Epidermal melanocyte (primary cell): ENCODE measurements at regions not wholly inside any gene's neighbourhood (a gene's known extent, or its start where the extent isn't known, plus 50 kb on each side); places are given as distances from the start of the nearest gene placed in this dataset.
"Not testable (repeated sequence)": the region's sequence is repeated elsewhere in the genome, so short reads cannot be mapped to it uniquely, and the experiment has no call there.

Experiments used
- DNase-seq: peaks from one replicate; pipeline ENCODE4 v3.0.0; 2011; ENCODE audit warnings: low spot score; ENCODE audit not compliant: insufficient read length

DNA sequence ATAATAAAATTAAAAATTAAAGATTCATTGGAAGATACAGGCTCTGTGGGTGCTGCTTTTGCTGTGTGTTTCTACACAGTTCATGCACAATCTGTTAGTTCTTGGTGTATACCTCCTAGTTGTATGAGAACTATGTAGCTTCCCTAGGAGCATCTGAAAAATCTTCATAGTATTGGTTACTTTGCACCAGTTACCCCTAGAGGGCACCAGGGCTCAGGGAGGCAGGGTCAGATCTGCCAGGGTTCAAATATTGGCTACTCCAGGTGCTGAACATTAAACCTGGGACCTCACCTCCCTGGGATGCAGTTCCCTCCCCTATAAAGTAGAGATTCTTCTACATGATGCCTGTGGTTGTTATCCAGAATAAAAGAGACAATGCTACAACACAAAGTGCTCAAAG, 583.0 kb upstream of the CDH11 start:
- DNase-seq = no peak

DNA sequence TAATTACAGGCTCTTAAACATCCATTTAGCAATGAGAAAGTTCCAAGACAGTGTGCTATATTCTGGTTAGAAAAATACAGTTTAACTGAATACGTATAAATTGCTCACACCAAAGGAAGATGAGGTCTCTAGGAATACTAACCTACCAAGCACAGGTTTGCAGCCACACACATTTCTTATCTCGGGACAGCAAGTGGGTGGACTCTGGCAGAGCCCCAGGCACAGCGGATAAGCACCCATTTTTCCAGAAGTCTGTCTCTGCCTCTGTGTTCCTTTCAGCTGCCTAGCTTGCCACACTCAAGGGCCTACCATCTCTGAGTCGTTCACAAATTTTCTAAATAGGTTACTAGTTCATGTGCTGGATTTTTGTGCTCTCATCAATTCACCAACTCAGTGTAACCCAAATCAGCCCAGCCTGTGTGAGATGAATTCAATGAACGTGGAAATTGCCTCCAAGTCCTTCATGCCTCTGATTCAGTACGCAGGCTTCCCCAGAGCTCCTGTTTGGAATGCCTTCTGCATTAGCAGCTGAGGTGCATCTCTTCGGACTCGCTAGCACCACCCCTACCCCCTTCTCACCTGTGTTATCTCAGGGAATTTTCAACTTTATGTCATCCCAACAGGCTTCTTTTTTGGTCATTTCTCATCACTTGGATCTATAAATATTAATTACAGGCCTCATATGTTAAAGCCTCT, 581.0 kb upstream of the CDH11 start:
- no peak for DNase-seq

DNA sequence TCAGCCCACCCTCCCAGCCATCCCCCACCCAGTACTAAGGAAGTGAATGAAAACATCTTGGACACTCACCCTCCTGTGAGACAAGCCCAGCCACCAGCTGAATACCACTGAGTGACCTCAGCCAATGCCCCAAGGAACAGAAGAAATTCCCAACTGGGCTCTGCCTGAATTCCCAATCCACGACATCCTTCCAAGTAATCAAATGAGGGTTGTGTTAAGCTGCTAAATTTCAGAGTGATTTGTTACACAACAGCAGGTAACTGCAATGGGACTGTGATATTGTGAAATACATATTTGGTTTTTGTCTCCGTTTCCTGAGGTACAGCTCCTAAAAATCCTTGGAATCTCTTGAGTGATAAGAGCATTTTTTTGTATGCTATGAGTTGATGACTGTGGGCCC, 578.7 kb upstream of the CDH11 start:
- no peak for DNase-seq

DNA sequence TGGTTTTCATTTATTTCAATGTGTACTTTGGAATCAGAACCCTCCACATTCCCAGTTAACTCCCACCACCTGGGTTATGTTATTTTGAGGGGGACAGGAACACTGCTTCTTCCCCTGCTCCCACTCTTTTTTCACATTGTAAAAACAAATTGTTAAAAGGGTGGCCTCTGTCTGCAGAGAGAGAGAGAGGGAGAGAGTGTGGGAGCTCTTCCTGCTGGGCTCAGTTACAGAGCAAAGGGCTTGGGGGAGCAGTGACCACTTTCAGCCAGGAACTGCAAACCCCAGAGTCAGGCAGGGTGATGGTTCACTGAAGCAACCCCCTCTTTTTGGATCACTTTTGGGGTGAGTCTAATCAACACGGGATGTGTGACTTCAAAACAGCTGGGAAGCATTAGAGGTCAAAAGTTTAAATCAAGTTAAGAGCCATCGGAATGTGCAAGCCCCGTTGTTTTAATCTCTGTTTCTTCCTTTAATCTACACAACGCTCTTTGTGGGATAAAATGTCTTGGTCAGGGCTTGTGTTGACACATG, 577.0 kb upstream of the CDH11 start:
- DNase-seq = no peak

DNA sequence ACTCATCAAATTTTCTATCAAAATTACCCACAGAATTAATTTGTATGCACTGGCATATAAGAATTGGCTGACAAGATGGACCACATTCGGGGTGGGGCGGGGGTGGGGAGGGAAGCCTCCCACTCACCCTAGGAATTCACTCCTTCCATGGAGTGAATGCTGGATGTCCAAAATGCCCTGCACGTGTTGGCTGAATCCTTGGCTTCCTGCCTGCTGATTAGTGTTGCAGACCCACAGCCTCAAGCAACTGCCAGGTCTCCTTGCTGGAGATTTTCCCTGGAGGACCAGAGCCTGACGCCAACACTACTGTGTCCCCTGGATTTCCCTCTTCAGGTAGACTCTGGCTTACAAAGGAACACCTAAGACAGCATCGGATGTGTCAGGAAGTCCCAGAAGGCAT, 575.7 kb upstream of the CDH11 start:
- no peak for DNase-seq

DNA sequence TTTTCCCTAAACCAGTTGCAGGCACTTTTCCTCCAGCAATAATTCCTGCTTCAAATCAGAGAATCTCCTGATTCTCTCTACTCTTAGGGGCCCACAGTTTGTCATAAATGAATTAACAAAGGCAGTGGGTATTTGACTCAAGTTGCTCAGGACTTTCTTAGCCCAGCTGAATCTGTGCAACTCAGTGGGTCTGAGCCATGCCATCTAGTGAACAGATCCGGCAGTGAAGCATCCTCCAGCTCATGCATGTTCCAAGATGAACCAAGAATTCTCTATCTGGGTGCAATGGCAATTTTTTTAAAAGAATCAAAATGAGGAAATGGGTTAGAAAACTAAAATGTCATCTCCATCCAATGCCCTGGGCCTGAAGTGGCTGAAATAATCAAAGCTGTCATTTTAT, 575.2 kb upstream of the CDH11 start:
- DNase-seq = no peak

DNA sequence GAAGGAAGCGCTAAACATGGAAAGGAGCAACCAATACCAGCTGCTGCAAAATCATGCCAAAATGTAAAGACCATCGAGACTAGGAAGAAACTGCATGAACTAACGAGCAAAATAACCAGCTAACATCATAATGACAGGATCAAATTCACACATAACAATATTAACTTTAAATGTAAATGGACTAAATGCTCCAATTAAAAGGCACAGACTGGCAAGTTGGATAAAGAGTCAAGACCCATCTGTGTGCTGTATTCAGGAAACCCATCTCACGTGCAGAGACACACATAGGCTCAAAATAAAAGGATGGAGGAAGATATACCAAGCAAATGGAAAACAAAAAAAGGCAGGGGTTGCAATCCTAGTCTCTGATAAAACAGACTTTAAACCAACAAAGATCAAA, 570.0 kb upstream of the CDH11 start:
- DNase-seq = not testable (repeated sequence)

DNA sequence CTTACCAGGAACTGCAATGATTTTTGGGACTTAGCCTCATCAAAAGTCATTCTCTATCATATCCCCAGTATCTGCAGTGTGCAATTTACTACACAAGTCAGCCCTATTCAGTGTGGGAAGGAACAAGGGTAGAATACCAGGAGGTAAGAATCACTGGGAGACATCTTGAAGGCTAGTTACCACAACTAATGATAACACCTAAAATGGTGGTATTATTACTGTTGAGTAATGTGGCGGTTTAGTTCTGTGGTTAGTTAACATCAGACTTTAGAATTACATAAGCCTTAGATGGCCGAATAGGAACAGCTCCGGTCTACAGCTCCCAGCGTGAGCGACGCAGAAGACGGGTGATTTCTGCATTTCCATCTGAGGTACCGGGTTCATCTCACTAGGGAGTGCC, 567.9 kb upstream of the CDH11 start:
- no peak for DNase-seq

DNA sequence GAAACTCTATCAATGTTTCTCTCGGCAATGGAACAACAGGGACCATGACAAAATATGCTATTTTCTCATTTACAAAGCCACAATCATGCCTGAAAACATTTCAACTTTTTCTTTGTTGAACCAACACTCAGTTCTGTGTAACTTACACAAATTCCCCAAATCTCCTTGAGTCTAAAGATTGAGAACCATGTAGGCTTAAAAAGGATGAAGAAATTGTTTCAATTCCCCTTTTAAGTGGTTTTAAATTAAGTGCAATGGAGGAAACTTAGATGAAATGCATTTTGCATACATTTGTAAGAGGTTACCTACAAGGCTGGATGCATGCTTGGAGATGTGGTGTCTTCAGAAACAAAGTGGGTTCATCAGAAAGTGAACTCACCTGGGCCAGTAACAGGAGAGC, 566.4 kb upstream of the CDH11 start:
- DNase-seq = no peak

DNA sequence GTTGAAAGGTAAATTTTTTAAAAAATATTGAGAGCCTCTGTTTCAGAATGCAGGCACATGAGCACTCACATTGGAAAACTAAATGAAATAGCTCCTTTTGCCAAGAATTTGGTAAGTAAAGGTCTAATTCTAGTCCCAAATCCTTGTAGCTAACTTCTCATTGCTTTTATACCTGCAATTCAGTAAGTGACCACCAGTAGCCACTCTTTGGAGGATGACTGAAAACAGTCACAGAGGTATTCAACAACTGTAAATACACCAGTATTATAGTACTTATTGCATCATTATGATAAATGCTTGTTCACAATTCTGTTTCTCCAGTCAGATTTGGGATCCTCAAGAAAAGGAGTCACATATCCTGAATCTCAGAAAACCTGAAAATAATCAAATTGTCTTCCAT, 562.4 kb upstream of the CDH11 start:
- no peak for DNase-seq

DNA sequence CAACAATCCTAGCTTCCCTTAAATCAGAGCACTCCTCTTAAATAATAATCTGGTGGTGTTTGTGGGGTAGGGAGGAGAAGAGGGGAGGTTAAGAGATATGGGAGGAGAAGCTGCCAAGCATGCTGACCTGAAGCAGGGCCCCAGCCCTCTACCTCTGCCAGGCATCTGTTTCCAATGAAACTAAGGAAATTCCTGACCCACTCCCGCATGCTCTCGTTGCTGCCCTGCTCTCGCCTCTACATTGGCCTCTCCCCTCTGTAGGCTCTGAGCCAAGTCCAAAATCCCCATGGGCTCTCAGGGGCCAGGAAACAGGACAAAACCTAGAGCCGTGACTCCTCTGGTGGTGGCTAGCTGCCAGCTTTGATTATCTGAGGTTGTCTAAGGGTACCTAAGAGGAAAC, 559.5 kb upstream of the CDH11 start:
- no peak for DNase-seq

DNA sequence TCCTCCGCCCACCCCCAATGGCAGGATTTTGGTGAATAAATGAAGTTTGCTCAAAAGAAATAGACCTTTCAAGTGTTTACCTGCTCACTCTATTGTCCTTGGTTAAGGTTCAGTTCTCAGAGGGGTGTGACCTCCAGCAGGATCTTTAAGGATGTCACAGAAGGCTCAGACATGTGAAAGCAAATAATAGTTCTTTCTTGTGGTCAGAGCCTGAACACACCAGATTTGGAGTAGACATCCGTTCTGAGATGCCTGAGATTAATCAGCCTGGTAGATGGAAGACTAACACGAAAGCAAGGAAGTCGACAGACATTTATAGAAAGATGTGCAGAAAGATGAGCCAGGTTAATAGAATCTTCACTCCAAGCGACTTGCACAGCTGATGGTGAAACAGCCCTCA, 557.9 kb upstream of the CDH11 start:
- no peak for DNase-seq

DNA sequence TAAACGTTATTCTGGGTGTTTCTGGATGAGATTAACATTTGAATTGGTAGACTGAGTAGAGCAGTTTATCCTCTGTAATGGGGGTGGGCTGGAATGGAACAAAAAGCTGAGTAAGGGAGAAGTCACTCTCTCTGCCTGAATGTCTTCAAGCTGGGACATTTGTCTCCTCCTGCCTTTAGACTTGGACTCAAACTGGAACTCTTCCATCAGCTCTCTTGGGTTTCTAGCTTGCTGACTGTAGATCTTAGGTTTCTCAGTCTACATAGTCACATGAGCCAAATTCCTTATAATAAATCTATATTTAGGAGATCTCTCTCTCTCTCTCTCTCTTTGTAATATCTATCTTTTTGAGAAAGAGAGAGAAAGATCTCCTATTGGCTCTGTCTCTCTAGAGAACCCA, 553.3 kb upstream of the CDH11 start:
- DNase-seq = no peak

DNA sequence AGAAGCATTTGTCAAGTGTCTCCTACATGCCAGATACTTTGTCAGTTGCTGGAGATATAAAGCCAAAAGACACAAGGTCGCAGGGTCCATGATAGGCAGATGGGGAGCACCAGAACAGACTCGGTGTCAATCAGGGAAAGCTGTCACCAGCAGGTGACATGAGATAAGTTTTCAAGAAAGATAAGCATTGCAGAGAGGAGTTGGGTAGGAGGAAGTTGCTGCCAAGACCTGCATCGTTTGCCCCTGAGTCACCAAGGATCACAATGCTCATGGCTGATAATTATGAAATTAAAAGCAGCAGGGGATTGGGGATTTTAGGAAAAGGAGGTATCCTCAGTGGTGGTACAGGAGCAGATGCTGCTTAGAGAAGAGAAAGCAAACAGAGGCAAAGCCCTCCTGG, 551.1 kb upstream of the CDH11 start:
- DNase-seq = no peak

DNA sequence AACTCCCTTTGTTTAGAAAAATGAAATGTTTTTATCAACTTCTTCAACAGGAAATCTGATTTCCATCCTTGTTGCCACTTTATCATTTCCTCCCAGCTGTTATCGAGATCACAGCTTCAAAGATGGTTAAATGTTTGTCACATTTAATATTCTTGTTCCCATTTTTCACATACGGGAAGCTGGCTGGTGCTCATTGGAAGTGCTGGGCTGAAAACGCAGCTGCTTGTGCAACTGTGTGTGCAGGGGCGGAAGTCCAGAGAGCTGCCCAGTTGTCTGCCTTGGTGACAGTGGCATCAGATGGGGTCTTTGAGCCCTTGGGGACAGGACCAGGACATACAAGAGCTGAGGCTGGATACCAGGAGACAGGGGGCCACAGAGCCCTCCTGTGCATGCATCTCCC, 549.2 kb upstream of the CDH11 start:
- no peak for DNase-seq

DNA sequence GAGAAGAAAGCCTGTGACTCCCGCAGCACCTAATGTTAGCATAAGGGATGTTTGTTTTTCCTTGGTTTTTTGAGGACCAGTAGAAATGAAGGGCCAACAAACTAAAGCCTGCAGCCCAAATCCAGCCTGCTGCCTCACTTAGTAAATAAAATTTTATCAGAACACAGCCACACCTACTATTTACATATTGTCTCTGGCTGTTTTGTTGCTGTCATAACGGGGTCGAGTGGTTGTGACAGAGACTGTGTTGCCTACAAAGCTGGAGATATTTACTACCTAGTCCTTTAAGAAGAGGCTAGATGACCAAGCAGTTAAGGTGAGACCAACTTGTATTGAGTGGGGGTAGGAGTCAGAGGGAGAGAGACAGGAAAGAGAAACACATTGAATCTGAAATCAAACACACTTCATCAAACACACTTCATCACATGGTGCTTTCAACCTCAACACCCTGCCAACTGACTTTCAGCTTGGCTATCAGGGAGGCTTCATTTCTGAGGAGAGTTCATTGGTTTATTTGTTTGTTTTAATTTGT, 546.3 kb upstream of the CDH11 start:
- no peak for DNase-seq

DNA sequence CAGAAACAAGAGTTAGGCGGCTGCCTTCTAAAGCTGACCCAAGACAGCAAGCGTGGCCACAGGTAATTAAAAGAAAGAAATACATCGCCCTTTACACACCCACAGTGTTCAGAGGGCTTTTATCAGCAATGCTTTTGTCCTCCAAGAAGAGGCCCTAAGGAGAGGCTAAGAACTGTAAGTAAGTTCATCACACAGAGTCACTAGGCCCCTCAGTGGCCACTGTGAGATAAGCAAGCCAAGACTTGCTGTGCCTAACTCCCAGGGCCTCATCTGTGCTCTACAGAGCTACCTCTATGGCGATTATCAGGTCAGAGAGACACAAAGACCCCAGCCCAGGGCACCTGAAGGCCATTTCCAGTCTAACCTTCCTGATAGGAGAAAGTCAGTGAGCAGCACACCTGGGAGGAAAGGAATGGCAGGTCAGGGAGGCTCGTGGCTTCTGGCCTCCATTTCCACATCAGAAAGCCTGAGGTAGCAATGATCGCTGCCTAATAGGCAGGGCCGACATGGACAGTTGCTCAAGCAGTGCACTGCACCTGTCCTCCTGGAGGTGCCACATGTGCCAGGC, 545.2 kb upstream of the CDH11 start:
- DNase-seq = no peak

DNA sequence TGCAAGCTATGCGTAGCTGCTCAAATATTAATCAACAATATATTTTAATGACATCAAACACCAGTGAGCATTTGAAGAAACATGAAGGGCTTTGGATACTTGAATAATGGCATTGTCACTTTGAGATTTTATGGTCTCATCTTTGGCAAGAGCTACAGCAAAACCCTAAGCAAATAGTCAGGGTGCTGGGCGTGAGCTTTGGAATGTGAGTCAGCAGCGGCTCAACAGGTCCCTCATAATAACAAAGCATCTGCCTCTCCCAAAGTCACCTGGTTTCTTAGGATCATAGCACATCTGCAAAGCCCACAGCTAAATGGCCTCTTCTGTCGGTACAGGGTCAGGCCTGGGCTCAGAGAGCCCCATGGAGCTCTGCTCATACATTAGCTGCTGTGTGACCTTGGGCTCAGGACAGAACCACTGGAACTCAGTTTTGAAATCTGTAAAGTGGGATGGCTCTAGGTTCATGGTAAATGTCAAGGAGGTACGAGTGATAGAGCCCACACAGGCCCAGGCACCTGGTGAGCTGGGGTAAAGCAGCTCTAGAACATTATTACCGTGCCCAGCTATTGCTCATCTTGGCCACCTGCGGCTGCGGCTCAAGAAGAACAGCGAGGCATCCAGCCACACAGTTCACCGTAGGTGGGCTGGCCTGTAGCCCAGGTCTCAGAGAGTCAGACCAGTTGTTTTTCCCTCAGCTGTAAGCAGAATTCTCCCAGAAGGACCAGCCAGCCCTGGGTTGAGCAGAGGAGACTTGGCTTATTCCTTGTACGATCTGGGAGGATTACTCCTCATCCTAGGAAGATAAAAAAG, 544.5 kb upstream of the CDH11 start:
- no peak for DNase-seq

DNA sequence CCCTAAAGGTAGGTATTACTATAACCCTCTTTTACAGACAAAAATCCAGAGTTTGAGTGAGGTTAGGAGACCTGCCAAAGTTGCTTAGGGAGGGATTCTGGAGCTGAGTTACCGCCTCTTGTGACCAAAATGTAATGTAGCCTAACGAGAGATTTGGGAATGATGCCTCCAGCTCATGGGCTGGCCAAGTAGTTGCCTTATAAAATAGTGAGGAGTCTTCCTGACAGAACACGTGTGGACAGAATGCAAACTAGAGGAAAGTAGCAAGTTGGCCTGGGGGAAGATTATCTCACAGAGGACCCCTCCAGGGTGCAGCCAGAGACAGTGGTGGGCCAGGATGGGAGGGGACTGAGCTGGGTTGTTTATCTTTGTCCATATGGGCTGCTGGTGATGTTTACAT, 543.7 kb upstream of the CDH11 start:
- DNase-seq = no peak

DNA sequence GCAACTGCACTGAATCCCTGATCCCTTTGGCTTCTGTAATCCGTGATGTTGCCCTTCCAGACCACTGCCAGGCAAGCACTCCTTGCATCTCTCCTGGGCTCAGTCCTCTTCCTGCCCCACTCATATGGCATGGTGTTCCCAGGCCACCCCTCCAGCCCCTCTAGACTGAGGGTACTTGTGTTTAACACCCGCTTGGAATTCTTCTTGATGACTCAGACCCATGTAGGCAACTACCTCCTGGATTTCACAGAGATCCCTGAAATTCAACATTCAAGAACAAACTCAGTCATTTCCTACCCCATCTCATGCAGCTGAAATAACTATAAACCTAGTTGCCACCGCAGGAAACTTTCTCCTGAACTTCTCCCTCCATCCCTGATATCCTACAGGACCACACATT, 541.9 kb upstream of the CDH11 start:
- no peak for DNase-seq

DNA sequence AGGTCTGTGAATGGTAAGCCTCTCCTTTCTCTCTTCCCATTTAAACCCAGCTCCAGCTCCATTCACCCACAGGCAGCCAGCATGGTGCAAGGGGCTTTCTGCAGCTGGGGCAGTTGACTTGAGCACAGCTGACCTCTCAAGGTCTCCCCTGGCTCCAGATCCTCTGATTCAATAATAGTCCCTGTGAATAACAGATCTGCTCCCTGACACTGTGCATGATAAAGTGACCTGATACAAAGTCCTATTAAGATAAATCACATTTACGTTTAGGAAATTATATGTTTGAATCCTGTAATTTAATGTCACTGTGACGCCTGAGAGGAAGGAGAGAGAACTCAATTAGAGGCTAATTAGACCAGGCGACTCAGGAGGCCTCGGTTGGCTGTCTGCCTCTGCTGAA, 540.4 kb upstream of the CDH11 start:
- DNase-seq = no peak

DNA sequence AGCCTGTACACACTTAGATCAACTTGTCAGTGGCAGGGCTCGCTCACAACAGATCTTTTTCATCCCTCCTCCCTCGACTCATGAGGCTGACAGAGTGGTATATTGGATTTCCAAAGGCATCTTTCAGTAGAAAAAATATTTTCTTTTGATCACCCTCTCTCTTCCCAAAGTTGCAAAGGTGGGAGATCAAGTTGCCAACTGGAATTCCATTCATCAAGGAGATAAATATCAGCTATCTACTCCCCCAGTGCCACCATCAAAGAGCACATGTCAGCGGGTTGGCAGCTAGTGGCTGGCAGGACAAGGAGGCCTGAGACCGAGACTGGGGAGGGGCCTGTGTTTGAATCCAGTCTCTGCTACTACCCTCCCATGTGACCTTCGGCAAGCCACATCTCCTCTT, 539.7 kb upstream of the CDH11 start:
- no peak for DNase-seq
